Upper lobe of left lung (tissue), 4 donors: ENCODE measurements at regions not wholly inside any gene's neighbourhood (a gene's known extent, or its start where the extent isn't known, plus 50 kb on each side); places are given as distances from the start of the nearest gene placed in this dataset.

Source experiments
- CTCF ChIP-seq, 6 experiments: fragments of 450-650 bp in 4 of 6; fragments of 200-600 bp in 2 of 6; sonication (generic) in 2 of 6; IDR thresholded peaks; one replicate each; pipeline ENCODE4 v1.5.1; 2016 to 2019; ENCODE audit warnings: antibody characterized with exemption in 6 of 6
- EP300 ChIP-seq, 4 donors: sonication (generic); formaldehyde crosslinking; IDR thresholded peaks; one replicate each; pipeline ENCODE4 v1.5.1; 2017; ENCODE audit warnings: antibody characterized with exemption in 4 of 4, control low read depth in 2 of 4
- POLR2A ChIP-seq, 4 donors: fragments of 450-650 bp; IDR thresholded peaks; one replicate each; pipeline ENCODE4 v1.5.1; 2016 to 2017; ENCODE audit warnings: antibody characterized with exemption in 4 of 4, mild to moderate bottlenecking in 2 of 4

DNA sequence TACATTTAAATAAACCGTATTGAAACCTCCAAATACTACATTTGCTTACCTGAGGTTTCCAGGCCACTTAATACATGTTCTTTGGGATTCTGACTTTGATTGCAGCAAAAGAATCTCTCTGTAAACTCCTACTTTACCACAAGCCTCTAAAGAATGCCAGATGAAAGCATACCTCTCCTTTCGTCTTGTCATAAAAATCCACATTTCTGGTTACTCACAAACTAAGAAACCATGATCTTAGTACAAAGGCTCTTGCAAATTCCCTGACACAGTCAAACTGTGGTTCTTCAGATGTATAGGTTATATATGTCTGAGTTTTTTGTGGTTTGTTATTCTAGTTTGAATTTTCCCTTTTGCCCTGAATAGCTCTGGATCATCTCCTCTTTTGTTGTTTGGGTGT lies 188.4 kb downstream of the RAP2B start:
- no peak for TF ChIP-seq POLR2A (IDR thresholded peaks at IDR 0.05)
- TF ChIP-seq CTCF (IDR thresholded peaks at IDR 0.05): no peak
- no peak for TF ChIP-seq EP300 (IDR thresholded peaks at IDR 0.05)
